ENCODE measurements at regions not wholly inside any gene's neighbourhood (a gene's known extent, or its start where the extent isn't known, plus 50 kb on each side); places are given as distances from the start of the nearest gene placed in this dataset.

GRCh38 chr1:4010284-4010683 lies 110.2 kb upstream of the C1orf174 start:
- DNase-seq (no peak), ATAC-seq (no peak)
- no peak for TF ChIP-seq CTCF (IDR thresholded peaks at IDR 0.05)
- H3K4me1 ChIP-seq = no peaks in the 10 kb centered on the region
- no peak overlapping the region for H3K4me3 ChIP-seq
- H3K27me3 ChIP-seq (ENCODE audit: low read depth) = peaks cover 2% of the 10 kb centered on the region
- no peak overlapping the region for H3K27ac ChIP-seq
- intact Hi-C loops (cut with DNase I) = no loop called here
- no peaks in the 10 kb centered on the region for H3K36me3 ChIP-seq
- peaks cover 7% of the 10 kb centered on the region for H3K9me3 ChIP-seq

GRCh38 chr1:4010814-4011605 lies 110.9 kb upstream of the C1orf174 start:
- Histone ChIP-seq H3K36me3 (no peaks in the 10 kb centered on the region), H3K4me1 (no peaks in the 10 kb centered on the region), H3K9me3 (peaks cover 7% of the 10 kb centered on the region), H3K27me3 (ENCODE audit: low read depth) (no peaks in the 10 kb centered on the region), H3K4me3 (no peak overlapping the region), H3K27ac (no peak overlapping the region)
- TF ChIP-seq CTCF (IDR thresholded peaks at IDR 0.05) = no peak
- no peak for ATAC-seq
- DNase-seq = no peak
- intact Hi-C loops (cut with DNase I) = no loop called here

GRCh38 chr1:4016351-4017130 lies 116.5 kb upstream of the C1orf174 start:
- Histone ChIP-seq H3K27me3 (ENCODE audit: low read depth) (no peaks in the 10 kb centered on the region), H3K4me1 (no peaks in the 10 kb centered on the region), H3K27ac (no peak overlapping the region), H3K36me3 (no peaks in the 10 kb centered on the region), H3K9me3 (no peaks in the 10 kb centered on the region), H3K4me3 (no peak overlapping the region)
- ATAC-seq (no peak), DNase-seq (no peak)
- intact Hi-C loops (cut with DNase I) = no loop called here
- no peak for TF ChIP-seq CTCF (IDR thresholded peaks at IDR 0.05)

- intact Hi-C loops (cut with DNase I) = no loop called here
- TF ChIP-seq CTCF (IDR thresholded peaks at IDR 0.05) = no peak
- no peaks in the 10 kb centered on the region for H3K4me1 ChIP-seq
- no peaks in the 10 kb centered on the region for H3K27me3 ChIP-seq (ENCODE audit: low read depth)
- H3K36me3 ChIP-seq = no peaks in the 10 kb centered on the region
- H3K4me3 ChIP-seq = no peak overlapping the region
- H3K27ac ChIP-seq = no peak overlapping the region
- no peaks in the 10 kb centered on the region for H3K9me3 ChIP-seq
- no peak for DNase-seq
- ATAC-seq = no peak
These were observed 117.7 kb upstream of the C1orf174 start for GRCh38 chr1:4017636-4018365.

- no peak for DNase-seq
- Histone ChIP-seq H3K4me1 (no peaks in the 10 kb centered on the region), H3K4me3 (no peak overlapping the region)
These were observed 118.5 kb upstream of the C1orf174 start for GRCh38 chr1:4018466-4019146.

More at GRCh38 chr1:4018466-4019146, 118.5 kb upstream of the C1orf174 start:
- H3K27ac ChIP-seq = no peak overlapping the region
- no peak for TF ChIP-seq CTCF (IDR thresholded peaks at IDR 0.05)
- intact Hi-C loops (cut with DNase I) = no loop called here
- ATAC-seq = no peak
- peaks cover under 1% of the 10 kb centered on the region for H3K27me3 ChIP-seq (ENCODE audit: low read depth)
- no peaks in the 10 kb centered on the region for H3K9me3 ChIP-seq
- H3K36me3 ChIP-seq = no peaks in the 10 kb centered on the region

Data from lower lobe of right lung (tissue), 2 donors.